Neuronal stem cell (in vitro differentiated cells): ENCODE measurements at regions not wholly inside any gene's neighbourhood (a gene's known extent, or its start where the extent isn't known, plus 50 kb on each side); places are given as distances from the start of the nearest gene placed in this dataset.

Source experiments
- DNase-seq: peaks from one replicate; pipeline ENCODE4 v3.0.0-alpha.2; 2013; ENCODE audit warnings: low spot score
- H2AFZ ChIP-seq: one replicate; pipeline ENCODE4 v1.6.1; 2013; ENCODE audit warnings: mild to moderate bottlenecking, low read length, inconsistent platforms
- H2AK5ac ChIP-seq: 2 replicates; pipeline ENCODE4 v1.6.1; 2013; ENCODE audit warnings: low read depth, mild to moderate bottlenecking, inconsistent platforms, low read length, moderate library complexity, mixed read lengths
- H2BK120ac ChIP-seq: 2 replicates; pipeline ENCODE4 v1.6.1; 2013; ENCODE audit warnings: low read depth, mild to moderate bottlenecking, inconsistent platforms, low read length, moderate library complexity, mixed read lengths
- H2BK12ac ChIP-seq: one replicate; pipeline ENCODE4 v1.6.1; 2013; ENCODE audit warnings: low read length, inconsistent platforms
- H2BK15ac ChIP-seq: 2 replicates; pipeline ENCODE4 v1.6.1; 2013; ENCODE audit warnings: mild to moderate bottlenecking, low read length, inconsistent platforms, mixed read lengths
- H2BK5ac ChIP-seq: one replicate; pipeline ENCODE4 v1.6.1; 2013; ENCODE audit warnings: inconsistent platforms, mild to moderate bottlenecking, low read length, moderate library complexity
- H3K14ac ChIP-seq: one replicate; pipeline ENCODE4 v1.6.1; 2013; ENCODE audit warnings: low read length, inconsistent platforms
- H3K18ac ChIP-seq: 2 replicates; pipeline ENCODE4 v1.6.1; 2013; ENCODE audit warnings: low read length, inconsistent platforms
- H3K23ac ChIP-seq: 2 replicates; pipeline ENCODE4 v1.6.1; 2013; ENCODE audit warnings: low read depth, mild to moderate bottlenecking, mixed read lengths, low read length, inconsistent platforms; ENCODE audit not compliant: poor library complexity
- H3K27ac ChIP-seq: replicated peaks from 3 replicates; pipeline ENCODE4 v1.5.1; 2013; ENCODE audit warnings: low read length, inconsistent platforms
- H3K27me3 ChIP-seq, 3 experiments: 2 replicates each; pipeline ENCODE4 v1.6.1; 2013; ENCODE audit warnings: low read length in 3 of 3, mild to moderate bottlenecking in 2 of 3, inconsistent platforms in 1 of 3, low read depth in 1 of 3, mixed read lengths in 1 of 3, moderate library complexity in 1 of 3; ENCODE audit not compliant: control insufficient read depth in 3 of 3, insufficient read depth in 3 of 3
- H3K36me3 ChIP-seq, 2 donors: replicated peaks in 1 of 2; 2 replicates each; pipeline ENCODE4 v1.6.1; 2013; ENCODE audit warnings: low read length in 2 of 2; ENCODE audit not compliant: control insufficient read depth in 2 of 2, insufficient read depth in 2 of 2
- H3K4ac ChIP-seq: 2 replicates; pipeline ENCODE4 v1.6.1; 2013; ENCODE audit warnings: inconsistent platforms, mild to moderate bottlenecking, low read length, moderate library complexity
- H3K4me1 ChIP-seq, 2 donors: 1 replicate in 1 of 2; 2 replicates in 1 of 2; pipeline ENCODE4 v1.6.1; 2013; ENCODE audit warnings: low read length in 2 of 2, low read depth in 1 of 2; ENCODE audit not compliant: control insufficient read depth in 2 of 2, insufficient read depth in 1 of 2
- H3K4me2 ChIP-seq: one replicate; pipeline ENCODE4 v1.6.1; 2013; ENCODE audit warnings: mild to moderate bottlenecking, low read length, inconsistent platforms; ENCODE audit not compliant: insufficient read depth, poor library complexity, severe bottlenecking
- H3K4me3 ChIP-seq, 2 donors: 2 replicates each; pipeline ENCODE4 v1.5.1; 2013; ENCODE audit warnings: low read length in 2 of 2, mild to moderate bottlenecking in 2 of 2, inconsistent platforms in 1 of 2, moderate library complexity in 1 of 2
- H3K79me1 ChIP-seq: one replicate; pipeline ENCODE4 v1.6.1; 2013; ENCODE audit warnings: low read depth, mild to moderate bottlenecking, inconsistent platforms, low read length, moderate library complexity
- H3K9ac ChIP-seq: one replicate; pipeline ENCODE4 v1.6.1; 2013; ENCODE audit warnings: mild to moderate bottlenecking, low read depth, low read length, inconsistent platforms; ENCODE audit not compliant: poor library complexity
- H3K9me3 ChIP-seq, 2 donors: replicated peaks in 1 of 2; 2 replicates each; pipeline versions ENCODE3 to v1.6.1; 2013; ENCODE audit warnings: low read length in 2 of 2, mild to moderate bottlenecking in 2 of 2, inconsistent platforms in 1 of 2, low read depth in 1 of 2, mixed read lengths in 1 of 2, moderate library complexity in 1 of 2; ENCODE audit not compliant: control insufficient read depth in 2 of 2, insufficient read depth in 1 of 2
- H4K8ac ChIP-seq: one replicate; pipeline ENCODE4 v1.6.1; 2013; ENCODE audit warnings: low read depth, mild to moderate bottlenecking, inconsistent platforms, low read length, moderate library complexity
- H4K91ac ChIP-seq: one replicate; pipeline ENCODE4 v1.6.1; 2013; ENCODE audit warnings: low read length, low read depth, mild to moderate bottlenecking, inconsistent platforms; ENCODE audit not compliant: poor library complexity
- WGBS, 2 donors: extraction: QIAGEN DNeasy Blood & Tissue Kit; methylation state at CpG; one replicate each; pipeline ENCODE4 v1.1.7; 2013; ENCODE audit warnings: missing lambda C conversion rate in 2 of 2, mixed read lengths in 1 of 2; ENCODE audit not compliant: insufficient read length in 2 of 2, insufficient replicate concordance in 1 of 2; ENCODE audit errors: extremely low coverage in 2 of 2; 5-methylcytosine and 5-hydroxymethylcytosine counted together

DNA sequence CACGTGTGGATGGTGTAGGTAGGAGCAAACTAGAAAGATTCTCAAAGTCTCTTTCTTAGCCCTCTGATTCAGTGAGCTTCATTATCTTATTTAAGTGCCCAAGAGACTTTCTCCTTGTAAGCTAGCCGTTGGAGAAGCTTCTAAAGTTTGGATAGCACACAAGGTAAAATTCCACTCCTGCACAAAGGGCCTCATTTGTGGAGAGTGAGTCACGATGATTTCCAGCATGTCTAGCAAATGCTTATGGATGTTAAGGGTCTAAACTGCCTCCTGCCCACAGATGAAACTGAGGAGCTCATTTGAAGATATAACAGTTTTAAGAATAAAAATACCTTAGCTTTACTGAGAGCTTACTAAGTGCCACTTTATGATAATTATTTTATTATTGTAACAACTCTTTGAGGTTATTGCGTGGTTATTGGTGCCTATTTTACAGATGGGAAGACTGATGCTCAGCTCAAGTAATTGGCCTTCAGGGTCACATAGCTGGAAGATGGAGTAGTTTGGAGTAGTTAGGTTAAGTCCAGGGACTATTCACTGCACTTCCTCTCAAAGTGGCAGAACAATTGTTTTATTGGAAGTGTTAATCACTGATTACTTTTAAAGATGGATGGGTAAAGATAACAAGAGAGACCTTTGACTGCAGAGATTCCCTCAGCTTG lies 78.7 kb upstream of the HIF1A start:
- Histone ChIP-seq H2BK12ac (no peak overlapping the region), H3K9ac (no peak overlapping the region), H2AK5ac (no peak overlapping the region), H4K91ac (no peak overlapping the region), H3K4me3 (no peak overlapping the region), H3K9me3 (no peaks in the 10 kb centered on the region), H3K27me3 (peaks cover 0 to 15% (median 0%) of the 10 kb centered on the region in 3 experiments), H2AFZ (no peak overlapping the region), H3K18ac (no peak overlapping the region), H3K14ac (no peak overlapping the region), H2BK120ac (no peak overlapping the region), H3K27ac (no peak overlapping the region), H4K8ac (no peak overlapping the region), H3K79me1 (no peaks in the 10 kb centered on the region), H3K4ac (no peak overlapping the region), H3K36me3 (no peaks in the 10 kb centered on the region), H3K4me1 (peaks cover 0 to 4% of the 10 kb centered on the region in 2 donors), H3K4me2 (no peak overlapping the region), H2BK5ac (no peak overlapping the region), H2BK15ac (no peak overlapping the region), H3K23ac (no peak overlapping the region)
- no peak for DNase-seq
- WGBS, 2 donors: no CpG with 5 or more reads among the region's 4 CpGs

DNA sequence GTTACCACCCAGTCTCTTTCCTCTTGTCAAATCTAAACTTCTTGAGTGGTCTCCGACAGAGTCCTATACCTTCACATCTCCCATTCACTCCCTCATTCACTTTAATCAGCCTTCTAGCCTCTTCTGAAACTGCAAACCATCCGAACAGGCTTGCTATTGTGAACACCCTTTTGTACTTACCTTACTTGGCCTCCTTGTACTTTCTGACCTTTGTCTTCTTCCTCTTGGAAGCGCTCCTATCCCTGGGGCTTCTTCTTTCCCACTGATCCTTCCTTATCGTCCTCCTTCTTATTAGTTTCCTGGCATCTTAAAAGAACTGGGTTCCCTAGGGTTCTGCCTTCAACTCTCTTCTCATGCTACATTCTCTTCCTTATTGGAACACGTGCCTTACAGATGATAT lies 76.9 kb upstream of the HIF1A start:
- Histone ChIP-seq H3K36me3 (no peaks in the 10 kb centered on the region), H3K4me1 (peaks cover 0 to 4% of the 10 kb centered on the region in 2 donors), H3K27ac (no peak overlapping the region), H3K9me3 (no peaks in the 10 kb centered on the region), H3K4me2 (no peak overlapping the region), H3K79me1 (no peaks in the 10 kb centered on the region), H2AFZ (no peak overlapping the region), H3K27me3 (peaks cover 0 to 12% (median 0%) of the 10 kb centered on the region in 3 experiments), H3K4ac (no peak overlapping the region), H3K9ac (no peak overlapping the region), H4K8ac (no peak overlapping the region), H3K4me3 (no peak overlapping the region), H2BK12ac (no peak overlapping the region), H4K91ac (no peak overlapping the region), H3K14ac (no peak overlapping the region), H2AK5ac (no peak overlapping the region), H2BK120ac (no peak overlapping the region), H2BK15ac (no peak overlapping the region), H3K18ac (no peak overlapping the region), H3K23ac (no peak overlapping the region), H2BK5ac (no peak overlapping the region)
- no peak for DNase-seq
- WGBS, 2 donors: no CpG with 5 or more reads among the region's 5 CpGs

DNA sequence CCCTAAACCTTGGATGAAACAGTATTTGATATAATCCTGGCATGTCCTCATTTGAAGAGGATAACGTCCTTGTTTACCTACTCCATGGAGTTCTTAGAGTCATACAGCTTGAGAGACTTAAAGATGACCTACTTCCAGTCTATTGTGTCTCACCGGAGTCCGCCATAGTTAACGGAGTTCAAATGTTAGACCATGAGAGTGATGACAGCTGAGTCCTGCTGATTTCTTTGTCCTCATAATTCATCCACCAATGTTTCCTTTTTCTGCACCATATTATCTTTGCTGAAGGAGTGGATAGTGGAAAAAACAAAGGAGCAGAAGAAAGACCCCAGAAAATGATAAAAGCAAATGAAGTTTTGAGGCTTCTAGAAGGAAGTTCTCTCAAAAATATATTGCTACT lies 75.8 kb upstream of the HIF1A start:
- Histone ChIP-seq H3K23ac (no peak overlapping the region), H3K9me3 (no peaks in the 10 kb centered on the region), H2BK5ac (no peak overlapping the region), H3K4ac (no peak overlapping the region), H3K18ac (no peak overlapping the region), H2BK15ac (no peak overlapping the region), H3K9ac (no peak overlapping the region), H2AK5ac (no peak overlapping the region), H3K4me1 (peaks cover 0 to 4% of the 10 kb centered on the region in 2 donors), H2BK12ac (no peak overlapping the region), H4K91ac (no peak overlapping the region), H3K14ac (no peak overlapping the region), H2AFZ (no peak overlapping the region), H2BK120ac (no peak overlapping the region), H4K8ac (no peak overlapping the region), H3K4me3 (no peak overlapping the region), H3K27me3 (peaks cover 0 to 7% (median 0%) of the 10 kb centered on the region in 3 experiments), H3K36me3 (no peaks in the 10 kb centered on the region), H3K4me2 (no peak overlapping the region), H3K79me1 (no peaks in the 10 kb centered on the region), H3K27ac (no peak overlapping the region)
- WGBS, 2 donors: no CpG with 5 or more reads among the region's 4 CpGs
- no peak for DNase-seq

- no peak overlapping the region for H2BK120ac ChIP-seq
- peaks cover 0 to 7% (median 0%) of the 10 kb centered on the region in 3 experiments for H3K27me3 ChIP-seq
- no peak overlapping the region for H3K23ac ChIP-seq
- no peak overlapping the region for H2AFZ ChIP-seq
- H3K14ac ChIP-seq: no peak overlapping the region
- no peak overlapping the region for H2BK12ac ChIP-seq
- no peak overlapping the region for H4K91ac ChIP-seq
- no peak overlapping the region for H3K18ac ChIP-seq
- no peaks in the 10 kb centered on the region for H3K9me3 ChIP-seq
- H3K4me2 ChIP-seq: no peak overlapping the region
- no peaks in the 10 kb centered on the region for H3K36me3 ChIP-seq
- peaks cover 0 to 4% of the 10 kb centered on the region in 2 donors for H3K4me1 ChIP-seq
- no peak overlapping the region for H3K27ac ChIP-seq
- no peak for DNase-seq
- H3K4ac ChIP-seq: no peak overlapping the region
- H2AK5ac ChIP-seq: no peak overlapping the region
- H3K9ac ChIP-seq: no peak overlapping the region
- H2BK5ac ChIP-seq: no peak overlapping the region
- no peaks in the 10 kb centered on the region for H3K79me1 ChIP-seq
- no peak overlapping the region for H2BK15ac ChIP-seq
- no CpG with 5 or more reads among the region's 6 CpGs for WGBS, 2 donors
- no peak overlapping the region for H3K4me3 ChIP-seq
- no peak overlapping the region for H4K8ac ChIP-seq
Measured at GRCh38 chr14:61620130-61620946, 75.0 kb upstream of the HIF1A start.
